HG03432 (cell line): ENCODE measurements at regions not wholly inside any gene's neighbourhood (a gene's known extent, or its start where the extent isn't known, plus 50 kb on each side); places are given as distances from the start of the nearest gene placed in this dataset.

ENCODE experiments used
- ATAC-seq: cut with Tn5 transposase; IDR thresholded peaks from one replicate; pipeline ENCODE4 v1.9.1; 2021; ENCODE audit warnings: mild to moderate bottlenecking, moderate library complexity; ENCODE audit not compliant: unreplicated experiment

DNA sequence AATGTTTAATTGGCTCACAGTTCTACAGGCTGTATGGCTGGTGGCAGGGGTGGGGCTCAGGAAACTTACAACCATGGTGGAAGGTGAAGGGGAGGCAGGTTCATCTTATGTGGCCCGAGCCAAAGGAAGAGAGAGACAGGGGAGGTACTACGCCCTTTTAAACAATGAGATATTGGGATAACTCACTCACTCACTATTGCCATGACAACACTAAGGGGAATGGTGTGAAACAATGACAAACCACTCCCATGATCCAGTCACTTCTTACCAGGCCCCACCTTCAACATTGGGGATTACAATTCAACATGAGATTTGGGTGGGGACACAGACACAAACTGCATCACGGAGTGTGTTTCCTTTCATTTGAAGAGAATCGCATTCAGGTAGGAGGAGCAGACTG is 220.9 kb downstream of the GADD45G start:
- ATAC-seq, result no peak

DNA sequence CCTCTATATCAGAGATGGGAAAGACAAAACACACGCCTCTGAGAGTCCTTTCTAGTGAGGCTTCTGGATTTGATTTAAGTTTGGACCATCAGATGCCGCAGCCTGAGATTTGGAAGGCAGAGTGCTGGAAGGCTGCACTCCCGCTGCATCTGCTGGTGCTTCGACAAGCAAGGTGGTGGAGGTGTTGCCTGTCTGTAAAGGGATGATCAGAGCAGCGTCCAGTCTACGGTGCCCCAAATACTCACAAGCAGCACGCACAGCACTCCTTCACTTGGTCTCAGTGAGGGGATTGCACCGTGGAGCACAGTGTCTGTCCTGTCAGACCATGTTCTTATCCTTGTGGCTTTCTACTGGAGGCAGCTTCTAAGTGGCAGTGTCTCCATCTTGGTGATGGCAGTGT is 221.4 kb downstream of the GADD45G start:
- no peak for ATAC-seq

DNA sequence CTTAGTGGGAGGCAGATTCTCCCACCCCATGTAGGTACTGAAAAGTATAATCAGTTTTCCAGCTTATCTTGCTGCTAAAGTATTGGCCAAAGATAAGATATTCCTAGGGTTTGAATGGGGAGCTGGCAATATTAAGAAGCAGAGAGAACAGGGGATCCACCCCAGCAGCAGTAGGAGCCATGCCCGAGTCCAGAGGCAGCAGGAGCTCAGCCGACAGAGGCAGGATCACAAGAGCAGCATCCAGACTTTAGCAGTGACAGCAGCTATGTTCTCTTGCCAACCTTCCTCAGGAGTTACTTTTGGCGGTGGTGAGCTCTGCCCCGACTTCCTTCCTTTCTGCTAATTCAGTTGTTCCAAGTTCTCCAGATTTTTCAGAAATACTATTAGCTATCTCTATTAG is 224.5 kb downstream of the GADD45G start:
- ATAC-seq, result no peak

DNA sequence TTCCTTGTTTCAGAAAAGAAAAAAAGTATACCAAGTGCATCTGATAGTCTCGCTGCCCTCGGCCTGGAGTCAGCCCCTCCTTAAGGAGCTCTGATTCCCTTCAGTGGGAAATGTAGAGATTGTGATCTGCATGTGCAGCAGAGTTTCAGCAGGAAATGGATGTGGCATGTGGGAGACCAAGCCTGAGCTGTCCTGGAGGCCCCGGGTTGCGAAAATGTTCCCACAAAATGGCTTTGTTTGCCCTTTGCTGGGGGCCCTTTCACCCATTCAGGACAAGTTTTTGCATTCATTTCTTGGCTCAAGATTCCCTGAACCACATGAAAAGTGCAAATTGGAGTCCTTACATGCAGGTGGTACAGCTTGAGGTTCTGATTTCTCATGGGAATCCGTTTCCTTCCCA is 230.9 kb downstream of the GADD45G start:
- ATAC-seq, result no peak

DNA sequence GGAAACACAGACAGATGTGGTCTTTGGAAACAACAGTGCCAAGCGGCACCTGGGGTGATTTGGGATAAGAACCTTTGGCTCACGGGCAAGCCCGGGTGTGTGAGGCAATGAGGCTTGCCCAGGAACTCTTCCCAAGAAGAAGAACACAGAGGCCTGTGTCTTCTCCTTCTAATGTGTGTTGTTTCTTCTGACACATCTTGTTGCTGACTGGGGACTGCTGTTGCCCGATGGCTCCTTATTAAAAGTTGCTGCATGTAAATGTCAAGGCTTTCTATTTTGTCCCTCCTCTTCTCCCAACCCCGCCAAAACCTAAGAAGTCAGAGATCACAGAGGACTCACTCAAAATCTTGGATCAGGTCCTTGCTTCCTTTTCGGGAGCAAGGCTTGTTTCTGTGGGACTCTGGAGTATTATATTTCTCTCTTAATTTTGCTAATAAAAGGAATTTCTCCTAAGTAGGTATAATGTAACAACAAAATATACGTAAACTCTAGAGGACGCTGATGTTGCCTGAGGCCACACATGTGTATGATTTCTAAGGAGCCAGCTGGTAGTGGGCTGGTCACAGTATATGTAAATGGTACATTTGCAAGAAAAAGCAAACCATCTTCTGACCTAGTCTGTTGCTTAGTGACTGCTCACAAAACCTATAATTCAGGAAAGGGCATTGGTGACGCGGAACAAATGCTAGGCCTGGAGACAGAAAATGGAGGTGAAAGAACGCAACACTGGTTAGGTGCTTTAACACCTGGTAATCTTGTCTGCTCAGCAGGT is 232.5 kb downstream of the GADD45G start:
- no peak for ATAC-seq

DNA sequence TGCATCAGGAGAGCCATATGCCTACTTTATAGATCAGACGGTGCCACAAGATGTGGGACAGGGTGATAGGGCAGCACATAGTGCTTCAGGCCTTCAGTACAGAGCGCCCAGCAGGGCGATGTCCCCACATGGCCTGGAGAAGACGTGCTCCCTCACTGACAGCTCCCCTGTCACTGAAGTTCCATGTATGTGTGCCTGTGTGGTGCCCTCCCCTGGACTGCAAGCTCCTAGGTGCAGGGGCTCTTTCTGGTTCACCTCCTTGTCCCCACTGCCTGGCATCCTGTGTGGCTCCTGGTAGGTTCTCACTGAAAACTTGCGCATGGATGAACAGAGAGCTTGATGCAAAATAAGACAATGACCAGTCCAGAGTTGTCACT is 233.1 kb downstream of the GADD45G start:
- no peak for ATAC-seq

DNA sequence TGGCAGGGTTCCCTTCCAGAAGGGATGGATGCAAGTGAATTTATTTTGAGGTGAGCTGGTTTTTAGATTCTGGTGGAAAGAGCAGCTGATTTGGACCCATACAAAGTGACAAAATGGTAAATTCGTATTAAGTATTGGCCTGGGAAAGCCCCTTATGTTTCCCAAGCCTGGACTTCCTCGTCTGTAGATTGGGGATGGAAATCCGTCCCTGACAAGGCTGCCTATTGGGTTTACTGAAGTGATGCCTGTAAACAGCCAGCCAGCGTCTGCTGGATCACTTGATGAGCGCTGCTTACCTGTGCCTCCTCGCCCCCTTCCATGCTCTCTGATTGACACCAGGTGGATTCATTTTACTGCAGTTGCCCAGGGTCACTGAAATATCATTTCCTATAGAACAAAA is 233.8 kb downstream of the GADD45G start:
- no peak for ATAC-seq

DNA sequence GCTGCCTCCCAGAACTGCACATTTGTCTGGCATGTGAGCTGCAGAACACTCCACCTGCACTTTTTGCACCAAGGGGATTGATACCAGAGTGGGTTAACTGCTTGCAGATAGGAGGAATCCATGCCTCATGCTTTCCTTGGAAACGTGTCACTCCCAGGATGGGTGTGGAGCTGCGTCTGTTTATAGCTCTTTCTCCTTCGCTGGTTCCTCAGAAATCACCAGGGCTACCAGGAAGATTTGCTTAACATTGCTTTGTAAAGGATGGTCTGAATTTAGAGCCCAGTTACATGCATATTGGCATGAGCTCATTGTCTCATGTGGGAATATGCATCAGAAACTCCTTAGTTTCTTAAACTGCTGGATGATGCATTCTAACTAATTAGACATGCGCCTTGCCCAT is 234.6 kb downstream of the GADD45G start:
- no peak for ATAC-seq

DNA sequence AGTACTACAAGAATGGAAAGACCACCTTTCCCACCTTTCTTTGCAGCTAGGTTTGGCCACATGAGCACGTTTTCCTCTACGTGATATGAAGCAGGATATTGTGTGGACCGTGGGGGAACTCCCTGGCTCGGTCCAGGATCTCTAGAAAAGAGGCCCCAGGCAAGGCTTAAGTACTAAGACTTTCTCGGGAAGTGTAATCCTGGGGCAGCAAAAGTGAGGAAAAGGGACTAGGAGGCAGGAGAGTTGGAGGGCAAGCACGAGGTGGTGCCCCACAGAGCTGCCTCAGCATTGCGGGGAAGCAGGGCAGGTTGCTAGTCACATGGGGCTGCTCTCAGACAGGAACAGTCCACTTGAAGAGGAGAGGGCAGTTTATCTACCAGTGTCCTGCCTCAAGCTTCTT is 235.1 kb downstream of the GADD45G start:
- ATAC-seq, result no peak

DNA sequence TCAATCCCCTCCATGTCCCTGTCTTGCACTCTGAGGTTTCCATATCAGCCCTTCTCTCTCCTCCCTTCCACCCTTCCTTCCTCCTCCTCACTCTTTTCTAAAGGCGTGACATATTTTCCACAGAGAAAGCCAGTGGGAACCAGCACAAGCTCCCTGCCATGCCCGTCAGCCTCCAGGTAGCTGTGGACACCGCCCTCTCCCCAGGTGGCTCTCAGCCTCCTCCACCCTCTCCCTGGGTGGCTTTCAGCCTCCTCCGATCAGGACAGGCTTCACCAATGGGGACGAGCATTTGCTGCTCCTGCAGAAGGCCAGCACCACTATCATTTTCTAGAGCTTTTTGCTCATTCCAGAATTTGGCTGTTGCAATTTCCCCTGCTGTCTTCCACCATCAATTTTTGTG is 236.6 kb downstream of the GADD45G start:
- no peak for ATAC-seq

DNA sequence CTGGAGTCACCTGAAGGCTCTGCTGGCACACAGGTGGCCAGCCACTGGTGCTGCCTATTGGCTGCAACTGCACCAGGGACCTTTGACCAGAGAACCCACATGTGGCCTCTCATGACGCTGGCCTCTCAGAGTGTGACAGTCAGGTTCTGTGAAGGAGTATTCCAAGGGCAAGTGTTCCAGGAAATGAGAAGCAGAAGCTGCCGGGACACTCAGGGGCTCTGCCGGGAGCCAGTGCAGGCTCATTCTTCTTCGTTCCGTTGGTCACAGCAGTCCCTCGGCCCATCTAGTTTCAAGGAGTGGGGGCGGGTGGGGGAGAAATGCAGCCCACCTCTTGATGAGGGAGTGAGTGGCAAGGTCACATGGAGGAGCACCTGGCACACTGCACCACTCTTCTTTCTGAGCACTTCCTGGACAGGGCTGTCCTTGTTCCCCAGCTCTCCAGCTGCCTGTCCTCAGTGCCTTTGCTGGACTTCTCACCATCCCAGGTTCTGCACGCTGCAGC is 237.5 kb downstream of the GADD45G start:
- ATAC-seq, result no peak

DNA sequence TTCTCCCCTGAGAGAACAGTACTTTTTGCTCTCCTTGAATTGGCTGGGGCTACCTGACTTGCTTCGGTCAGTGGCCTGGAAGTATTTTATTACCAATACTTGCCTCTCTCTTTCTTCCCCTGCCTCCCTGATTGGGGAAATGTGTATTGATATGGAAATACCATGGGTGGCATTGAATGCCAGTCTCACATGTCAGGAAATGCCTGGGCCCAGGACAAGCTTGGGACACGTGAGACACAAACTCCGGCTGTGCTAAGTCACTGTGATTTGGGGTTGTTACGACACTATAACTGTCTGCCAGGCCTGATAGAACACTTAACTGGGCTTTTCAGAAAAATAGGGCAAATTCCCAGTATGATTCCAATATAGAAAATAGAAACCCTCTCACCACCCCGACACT is 238.3 kb downstream of the GADD45G start:
- ATAC-seq, result no peak

DNA sequence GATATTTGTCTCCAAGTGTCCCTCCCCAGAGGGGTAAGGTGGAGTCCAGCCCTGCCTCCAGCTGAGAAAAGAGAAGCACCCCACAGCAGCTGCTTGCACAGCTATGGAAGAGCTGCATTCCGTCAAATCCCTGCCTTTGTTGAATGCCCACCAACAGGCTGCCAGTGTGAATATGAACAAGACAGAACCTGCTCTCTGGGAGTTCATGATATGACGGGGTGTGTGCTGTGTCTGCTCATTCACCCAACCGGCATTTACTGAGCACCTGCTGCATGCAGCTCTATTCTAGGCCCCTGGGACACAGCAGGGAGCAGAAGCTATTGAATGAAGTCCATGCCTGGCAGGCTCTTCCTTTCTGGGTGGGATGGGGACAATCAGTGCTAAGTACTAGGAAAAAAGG is 238.8 kb downstream of the GADD45G start:
- ATAC-seq, result no peak

DNA sequence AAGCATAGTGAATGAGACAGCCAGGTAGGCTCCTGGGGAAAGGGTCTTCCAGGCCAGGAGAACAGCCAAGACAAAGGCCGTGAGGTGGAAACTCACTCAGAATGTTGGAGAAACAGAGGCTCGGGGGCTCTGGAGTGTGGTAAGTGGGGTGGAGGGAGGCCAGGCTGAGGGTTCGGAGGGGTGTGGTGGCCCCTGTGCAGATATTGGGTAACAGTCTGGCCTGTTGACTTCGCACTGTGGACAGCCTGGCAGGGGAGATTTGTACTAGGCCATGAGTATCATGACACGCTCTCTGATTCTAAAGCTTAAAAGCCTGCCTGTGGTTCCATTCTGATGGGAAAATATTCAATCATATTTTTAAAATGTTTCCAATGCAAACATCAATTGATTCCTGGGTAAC is 239.3 kb downstream of the GADD45G start:
- ATAC-seq, result no peak

DNA sequence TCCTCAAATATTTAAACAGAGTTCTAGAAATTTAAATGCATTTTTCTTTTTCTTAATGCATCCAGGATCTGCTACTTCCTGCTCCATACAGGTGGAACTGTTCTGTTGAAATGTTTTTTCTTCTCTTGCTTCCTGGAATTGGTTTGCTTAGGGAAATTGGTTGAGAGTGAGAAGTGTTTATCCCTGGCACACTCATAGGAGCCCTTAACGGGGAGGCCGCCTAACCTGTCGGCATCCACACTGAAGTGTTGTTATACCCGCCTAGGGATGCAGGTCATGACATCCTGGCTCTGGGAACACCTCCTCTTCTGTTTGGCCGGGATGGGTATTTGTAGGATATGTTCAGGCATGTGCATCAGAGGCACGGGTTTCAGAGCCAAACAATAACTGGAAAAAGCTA is 239.7 kb downstream of the GADD45G start:
- ATAC-seq, result no peak

DNA sequence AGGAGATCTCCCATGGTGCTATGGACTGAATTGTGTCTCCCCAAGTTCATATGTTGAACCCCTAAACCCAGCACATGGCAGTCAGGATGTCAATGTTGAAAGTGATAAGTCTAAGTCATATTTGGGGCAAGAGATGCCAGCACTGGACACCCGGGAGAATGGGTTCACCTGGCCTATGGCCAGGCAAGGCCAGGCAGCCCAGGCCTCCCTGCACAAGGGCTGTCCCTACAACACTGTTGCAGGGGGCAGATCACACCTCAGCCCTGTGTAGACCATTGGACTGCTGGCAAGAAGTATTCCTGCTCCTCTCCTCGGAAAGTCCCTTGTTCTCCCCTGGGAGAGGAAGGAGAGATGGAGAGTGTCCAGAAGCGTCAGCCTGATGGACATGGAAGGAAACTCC is 240.5 kb downstream of the GADD45G start:
- no peak for ATAC-seq

DNA sequence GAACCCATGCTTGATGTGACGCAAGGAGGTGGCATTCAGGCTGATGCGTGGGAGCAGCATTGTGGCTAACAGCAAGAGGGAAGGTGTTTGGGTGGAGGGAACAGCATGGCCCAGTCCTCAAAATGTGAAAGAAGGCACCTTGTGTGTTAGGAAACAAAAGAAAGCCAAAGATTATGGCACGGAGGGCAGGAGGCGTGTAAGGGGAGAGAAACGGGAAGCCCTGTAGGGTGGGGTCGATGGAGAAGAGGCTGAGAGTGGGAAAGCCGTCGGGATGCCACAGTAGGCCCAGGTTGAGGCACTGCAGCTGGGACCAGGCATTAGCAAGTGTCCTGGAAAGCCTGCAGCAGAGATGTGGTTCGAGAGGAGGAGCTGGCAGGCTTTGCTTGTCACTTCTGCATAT is 241.1 kb downstream of the GADD45G start:
- ATAC-seq, result no peak

DNA sequence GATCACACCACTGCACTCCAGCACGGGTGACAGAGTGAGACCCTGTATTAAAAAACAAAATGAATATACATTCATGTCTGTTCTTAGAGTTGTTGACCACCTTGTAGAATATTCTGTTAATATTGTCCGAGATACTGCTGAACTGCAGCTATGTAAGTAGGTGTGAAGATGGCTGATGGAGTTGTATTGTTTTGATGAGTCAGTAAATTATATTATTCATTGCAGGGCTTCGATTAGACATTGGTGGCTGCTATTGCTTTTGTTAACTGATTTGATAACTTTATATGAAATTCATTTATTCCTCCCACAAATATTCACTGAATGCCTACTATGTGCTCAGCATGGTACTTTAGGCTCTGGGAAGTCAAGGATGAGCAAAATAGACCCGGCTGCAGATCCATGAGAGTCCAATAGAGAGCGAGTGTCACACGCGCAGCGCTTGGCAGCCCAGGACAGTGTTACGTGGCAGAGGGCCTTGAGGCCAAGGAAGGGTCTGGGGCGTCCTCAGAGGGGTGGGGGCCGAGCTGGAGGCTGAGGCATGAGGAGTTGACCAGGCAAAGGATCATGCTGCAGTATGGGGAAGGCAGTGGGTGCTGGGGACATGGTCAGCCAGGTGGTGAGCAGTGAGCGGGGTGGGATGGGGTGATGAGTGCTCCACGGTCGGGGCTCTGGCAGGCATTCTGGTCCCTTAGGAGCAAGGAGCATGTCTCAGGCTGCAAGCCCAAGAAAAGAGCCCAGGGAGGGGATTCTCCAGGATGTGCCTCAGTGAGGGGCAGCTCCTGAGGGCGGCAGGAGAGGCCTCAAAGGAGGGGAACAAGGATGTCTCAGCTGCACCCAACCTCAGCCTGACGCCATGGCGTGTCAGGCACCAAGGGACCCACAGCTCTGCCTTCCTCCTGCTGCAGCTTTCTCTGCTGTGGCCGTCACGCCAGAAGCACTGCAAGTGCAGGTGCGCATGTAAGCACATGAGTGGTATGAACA is 243.5 kb downstream of the GADD45G start:
- no peak for ATAC-seq

DNA sequence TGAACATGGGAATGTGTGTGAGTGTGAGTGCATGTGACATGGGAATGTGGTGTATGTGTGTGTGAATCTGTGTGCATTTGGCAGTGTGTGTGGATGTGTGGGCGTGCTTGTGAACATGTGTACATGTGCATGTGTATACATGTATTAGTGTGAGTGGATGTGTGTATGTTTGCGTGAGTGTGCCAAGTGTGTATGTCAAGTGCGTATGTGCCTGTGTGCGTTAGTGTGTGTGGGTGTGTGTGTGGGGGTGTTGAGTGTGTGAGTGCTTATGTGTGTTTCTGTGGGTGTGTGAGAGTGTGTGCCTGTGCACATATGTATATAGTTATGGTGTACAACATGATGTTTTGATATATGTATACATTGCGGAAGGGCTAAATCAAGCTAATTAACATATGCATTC is 244.3 kb downstream of the GADD45G start:
- ATAC-seq, result no peak

DNA sequence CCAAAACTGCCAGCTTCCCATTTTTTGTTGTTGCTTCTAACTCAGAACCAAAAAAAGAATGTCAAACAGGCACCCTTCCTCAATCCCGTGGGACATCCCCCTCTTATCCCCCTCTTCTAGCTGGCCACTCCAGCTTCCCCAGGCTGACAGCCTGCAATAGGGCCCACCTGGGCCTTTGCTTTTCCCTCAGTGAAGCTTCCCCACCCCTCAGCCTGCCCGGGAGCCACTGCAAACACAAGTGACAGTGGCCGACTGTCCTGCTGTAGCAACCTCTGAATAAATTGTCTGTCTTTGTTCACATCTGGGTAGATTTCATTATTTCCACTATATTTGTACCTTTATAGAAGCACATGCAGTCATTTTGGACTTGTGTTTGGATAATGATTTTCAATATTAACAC is 245.3 kb downstream of the GADD45G start:
- ATAC-seq, result no peak

DNA sequence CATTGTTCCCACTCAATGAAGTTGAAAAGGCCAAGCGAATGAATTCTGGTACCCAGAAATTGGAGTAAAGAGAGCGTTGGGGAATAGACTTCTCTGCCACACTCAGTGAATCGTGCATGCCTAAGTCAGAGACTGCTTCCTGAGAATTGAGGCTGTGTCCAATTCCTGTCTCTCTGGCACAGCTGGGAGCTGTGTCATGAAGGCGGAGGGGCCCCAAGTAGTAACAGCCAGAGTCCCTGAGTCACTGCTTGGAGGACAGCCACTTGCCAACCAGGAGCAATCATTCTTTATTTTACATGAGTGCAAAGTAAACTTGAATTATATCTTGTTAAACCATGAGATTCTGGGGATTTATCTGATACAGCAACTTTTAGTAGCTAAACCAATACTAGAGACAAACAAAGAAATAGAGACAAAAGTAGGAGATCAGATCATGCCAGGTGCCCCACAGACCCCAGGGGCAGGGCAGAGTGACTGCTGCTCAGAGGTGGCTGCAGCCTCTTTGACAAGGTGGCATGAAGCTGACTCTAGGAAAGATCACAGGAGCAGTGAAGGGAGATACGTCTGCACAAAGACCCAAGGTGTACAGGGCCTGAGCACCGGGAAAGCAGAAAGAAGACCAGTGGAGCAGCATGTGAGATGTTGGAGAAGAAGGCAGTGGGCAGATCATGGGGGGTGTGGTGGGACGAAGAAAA is 246.0 kb downstream of the GADD45G start:
- ATAC-seq, result no peak
